OCI-LY1 (cell line): ENCODE measurements at regions not wholly inside any gene's neighbourhood (a gene's known extent, or its start where the extent isn't known, plus 50 kb on each side); places are given as distances from the start of the nearest gene placed in this dataset.

Source experiments
- EZH2 ChIP-seq: fragments of 200-600 bp; sonication (generic), shearing (Covaris generic); IDR thresholded peaks from 2 replicates; pipeline ENCODE4 v1.8.0; 2017; ENCODE audit warnings: borderline replicate concordance, mixed run types, mild to moderate bottlenecking, antibody characterized with exemption, low read length, moderate library complexity, mixed read lengths
- TF ChIP-seq, protein P1 (sequence below): fragments of 200-600 bp; sonication (generic), shearing (Covaris generic); IDR thresholded peaks from 2 replicates; pipeline ENCODE4 v1.5.1; 2017; ENCODE audit warnings: mild to moderate bottlenecking, antibody characterized with exemption, low read length, moderate library complexity, mixed read lengths

DNA sequence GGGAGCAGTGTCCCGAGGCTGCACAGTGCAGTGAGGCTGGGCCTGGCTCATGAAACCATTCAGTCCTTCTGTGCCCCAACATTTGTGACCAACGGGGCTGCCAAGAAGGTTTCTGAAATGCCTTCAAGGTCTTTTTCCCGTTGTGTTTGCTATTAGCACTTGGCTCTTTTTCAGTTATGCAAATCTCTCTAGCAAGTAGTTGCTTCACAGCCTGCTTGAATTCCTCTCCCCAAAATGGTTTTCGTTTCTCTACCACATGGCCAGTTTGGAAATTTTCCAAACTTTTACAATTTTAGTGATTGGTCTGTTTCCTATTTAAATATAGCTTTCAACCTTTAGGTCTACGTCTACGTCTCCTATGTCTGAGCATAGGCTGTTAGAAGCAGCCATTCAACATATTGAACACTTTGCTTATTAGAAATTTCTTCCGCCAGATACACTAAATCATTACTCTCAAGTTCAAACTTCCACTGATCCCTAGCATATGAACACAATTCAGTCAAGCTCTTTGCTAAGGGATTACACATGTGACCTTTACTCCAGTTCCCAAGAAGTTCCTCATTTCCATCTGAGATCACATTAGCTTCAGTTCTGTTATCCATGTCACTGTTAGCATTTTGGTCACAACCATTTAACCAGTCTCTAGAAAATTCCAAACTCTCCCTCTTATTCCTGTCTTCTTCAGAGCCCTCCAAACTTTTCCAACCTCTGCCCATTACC lies 901.8 kb downstream of the GLUD2 start:
- TF ChIP-seq, protein P1, sequence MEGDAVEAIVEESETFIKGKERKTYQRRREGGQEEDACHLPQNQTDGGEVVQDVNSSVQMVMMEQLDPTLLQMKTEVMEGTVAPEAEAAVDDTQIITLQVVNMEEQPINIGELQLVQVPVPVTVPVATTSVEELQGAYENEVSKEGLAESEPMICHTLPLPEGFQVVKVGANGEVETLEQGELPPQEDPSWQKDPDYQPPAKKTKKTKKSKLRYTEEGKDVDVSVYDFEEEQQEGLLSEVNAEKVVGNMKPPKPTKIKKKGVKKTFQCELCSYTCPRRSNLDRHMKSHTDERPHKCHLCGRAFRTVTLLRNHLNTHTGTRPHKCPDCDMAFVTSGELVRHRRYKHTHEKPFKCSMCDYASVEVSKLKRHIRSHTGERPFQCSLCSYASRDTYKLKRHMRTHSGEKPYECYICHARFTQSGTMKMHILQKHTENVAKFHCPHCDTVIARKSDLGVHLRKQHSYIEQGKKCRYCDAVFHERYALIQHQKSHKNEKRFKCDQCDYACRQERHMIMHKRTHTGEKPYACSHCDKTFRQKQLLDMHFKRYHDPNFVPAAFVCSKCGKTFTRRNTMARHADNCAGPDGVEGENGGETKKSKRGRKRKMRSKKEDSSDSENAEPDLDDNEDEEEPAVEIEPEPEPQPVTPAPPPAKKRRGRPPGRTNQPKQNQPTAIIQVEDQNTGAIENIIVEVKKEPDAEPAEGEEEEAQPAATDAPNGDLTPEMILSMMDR, result no peak
- no peak for TF ChIP-seq EZH2
